Skeletal muscle cell (primary cell): ENCODE measurements at regions not wholly inside any gene's neighbourhood (a gene's known extent, or its start where the extent isn't known, plus 50 kb on each side); places are given as distances from the start of the nearest gene placed in this dataset.

Source experiments
- DNase-seq: peaks from one replicate; pipeline ENCODE4 v3.0.0-alpha.2; 2010; ENCODE audit warnings: low read depth
- H3K4me3 ChIP-seq: 2 replicates; pipeline ENCODE4 v1.5.1; 2011; ENCODE audit warnings: low read depth, mild to moderate bottlenecking, control low read depth, low read length, moderate library complexity

- DNase-seq: no peak
- H3K4me3 ChIP-seq: no peak overlapping the region
Observed at GRCh38 chr11:91247009-91247735, 977.4 kb upstream of the FAT3 start.

- DNase-seq: no peak
- no peak overlapping the region for H3K4me3 ChIP-seq
Observed at GRCh38 chr11:91244912-91245311, 979.7 kb upstream of the FAT3 start.

- peak; percentile 67 for DNase-seq
Observed at GRCh38 chr11:91243630-91244029, 981.0 kb upstream of the FAT3 start.

GRCh38 chr11:91243051-91243450 lies 981.6 kb upstream of the FAT3 start:
- H3K4me3 ChIP-seq: no peak overlapping the region
- no peak for DNase-seq

More at GRCh38 chr11:91243630-91244029, 981.0 kb upstream of the FAT3 start:
- no peak overlapping the region for H3K4me3 ChIP-seq

GRCh38 chr11:91241226-91241625 lies 983.4 kb upstream of the FAT3 start:
- DNase-seq: no peak
- no peak overlapping the region for H3K4me3 ChIP-seq

- H3K4me3 ChIP-seq: no peak overlapping the region
- no peak for DNase-seq
Observed at GRCh38 chr11:91239359-91239758, 985.3 kb upstream of the FAT3 start.

DNA sequence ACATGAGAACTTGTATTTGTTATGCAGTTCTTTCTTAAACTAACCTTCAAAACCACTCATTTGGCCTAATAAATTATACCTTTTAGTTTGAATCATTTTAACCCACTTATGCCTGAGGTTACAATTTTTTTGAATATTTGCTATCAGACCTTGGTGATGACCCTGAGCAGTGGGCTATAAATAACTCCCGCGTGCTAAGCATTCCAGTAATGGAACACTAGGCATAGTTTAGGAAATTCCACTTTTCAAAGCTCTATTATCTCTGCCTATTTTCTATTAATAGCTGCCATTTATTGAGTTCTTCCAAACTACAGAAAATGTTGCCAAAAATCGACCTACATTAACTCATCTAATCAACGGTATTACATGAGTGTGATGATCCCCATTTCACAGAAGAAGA lies 993.4 kb upstream of the FAT3 start:
- DNase-seq: no peak
- H3K4me3 ChIP-seq: no peak overlapping the region

DNA sequence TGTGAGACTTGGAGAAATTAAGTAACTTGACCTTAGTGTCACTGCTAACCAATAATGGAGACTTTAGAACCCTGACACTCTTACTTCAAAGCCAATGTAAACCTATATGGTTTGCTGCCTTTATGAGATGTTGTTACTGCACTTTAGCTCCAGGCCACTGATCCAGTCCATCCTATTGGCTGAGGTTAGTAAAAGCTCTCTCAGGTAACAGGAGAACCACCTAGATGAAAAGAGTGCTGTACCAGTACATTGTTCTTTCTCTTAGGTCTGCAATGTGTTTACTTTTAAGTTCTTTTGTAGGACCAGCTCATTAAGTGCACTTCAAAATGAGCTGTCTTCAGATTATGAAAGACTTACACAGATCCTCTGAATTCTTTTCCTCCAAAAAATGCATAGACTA lies 994.0 kb upstream of the FAT3 start:
- no peak for DNase-seq
- no peak overlapping the region for H3K4me3 ChIP-seq

DNA sequence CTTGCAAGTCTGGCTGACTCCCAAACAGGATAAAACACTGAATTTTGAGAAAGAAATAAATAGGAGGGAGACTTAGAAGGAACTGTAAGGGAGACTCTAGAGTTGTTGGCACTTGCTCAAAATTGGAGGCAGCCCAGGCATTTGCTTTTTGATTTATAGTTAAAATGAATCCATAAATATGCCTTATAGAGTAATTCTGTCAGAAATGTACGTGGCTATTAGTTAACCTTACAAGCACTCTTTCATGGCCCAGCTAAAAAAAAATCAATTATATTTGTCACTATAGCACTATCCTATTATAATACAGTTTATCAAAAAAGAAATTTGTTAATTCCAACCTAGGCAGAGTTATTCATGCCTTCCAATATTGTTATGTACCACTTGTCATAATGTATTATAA lies 1000.0 kb upstream of the CHORDC1 start:
- no peak overlapping the region for H3K4me3 ChIP-seq

DNA sequence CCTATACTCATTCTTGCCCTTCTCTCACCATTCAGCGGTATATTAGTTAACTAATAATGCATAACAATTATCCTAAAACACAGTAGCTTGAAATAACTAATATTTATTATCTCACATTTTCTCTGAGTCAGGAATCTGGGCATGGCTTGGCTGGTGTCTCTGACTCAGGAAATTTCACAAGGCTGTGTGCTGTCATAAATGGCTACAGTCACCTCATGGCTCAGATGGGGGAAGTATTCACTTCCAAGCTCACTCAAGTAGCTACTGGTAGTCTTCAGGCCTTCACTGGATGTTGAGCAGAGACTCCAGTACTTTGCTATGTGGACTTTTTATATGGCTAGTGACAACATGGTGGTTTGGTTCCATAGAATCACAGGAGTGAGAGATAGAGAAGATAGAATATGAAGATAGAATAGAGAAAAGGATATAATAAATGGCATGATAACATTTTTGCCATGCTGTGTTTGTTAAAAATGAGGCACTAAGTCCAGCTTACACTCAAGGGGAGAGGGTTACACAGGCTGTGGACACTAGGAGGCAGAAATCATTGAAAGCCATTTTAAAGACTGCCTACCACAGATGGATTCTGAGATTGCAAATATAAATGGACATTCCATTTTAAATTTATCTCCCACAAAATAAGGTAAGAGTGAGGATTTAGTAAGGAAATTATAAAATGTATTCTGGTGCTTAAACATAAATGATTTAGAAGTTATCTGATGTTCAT lies 997.8 kb upstream of the CHORDC1 start:
- no peak overlapping the region for H3K4me3 ChIP-seq
- DNase-seq: peak; percentile 61

More for the DNA sequence above, 1000.0 kb upstream of the CHORDC1 start:
- no peak for DNase-seq

DNA sequence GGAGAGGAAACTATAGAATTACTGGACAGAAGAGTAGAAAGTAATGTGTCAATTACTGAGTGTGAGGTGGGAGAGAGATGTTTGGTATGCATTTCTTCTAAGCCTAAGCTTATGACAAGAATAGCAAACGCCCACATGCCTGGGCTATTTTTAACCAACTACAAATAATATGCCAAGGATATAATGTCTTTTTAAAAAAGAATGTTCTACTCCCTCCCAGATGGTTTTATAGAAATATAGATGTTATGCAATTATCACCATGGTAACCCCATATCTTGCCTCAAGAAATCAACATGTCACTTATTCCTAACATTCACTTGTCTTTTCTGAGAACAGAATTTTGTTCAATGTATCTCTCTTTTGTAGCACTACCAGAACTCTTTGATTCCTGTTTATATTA lies 996.7 kb upstream of the CHORDC1 start:
- H3K4me3 ChIP-seq: no peak overlapping the region
- peak; percentile 36 for DNase-seq

GRCh38 chr11:91209751-91210150 lies 986.9 kb upstream of the CHORDC1 start:
- no peak for DNase-seq

GRCh38 chr11:91209306-91209705 lies 986.5 kb upstream of the CHORDC1 start:
- no peak for DNase-seq
- H3K4me3 ChIP-seq: no peak overlapping the region

More at GRCh38 chr11:91209751-91210150, 986.9 kb upstream of the CHORDC1 start:
- H3K4me3 ChIP-seq: no peak overlapping the region

- DNase-seq: peak; percentile 88
- H3K4me3 ChIP-seq: no peak overlapping the region
Observed at GRCh38 chr11:91199866-91200265, 977.0 kb upstream of the CHORDC1 start.

GRCh38 chr11:91194546-91194945 lies 971.7 kb upstream of the CHORDC1 start:
- DNase-seq: no peak
- no peak overlapping the region for H3K4me3 ChIP-seq

- no peak overlapping the region for H3K4me3 ChIP-seq
- DNase-seq: no peak
Observed at GRCh38 chr11:91188484-91188883, 965.6 kb upstream of the CHORDC1 start.

- DNase-seq: no peak
- no peak overlapping the region for H3K4me3 ChIP-seq
Observed at GRCh38 chr11:91187314-91187713, 964.5 kb upstream of the CHORDC1 start.

DNA sequence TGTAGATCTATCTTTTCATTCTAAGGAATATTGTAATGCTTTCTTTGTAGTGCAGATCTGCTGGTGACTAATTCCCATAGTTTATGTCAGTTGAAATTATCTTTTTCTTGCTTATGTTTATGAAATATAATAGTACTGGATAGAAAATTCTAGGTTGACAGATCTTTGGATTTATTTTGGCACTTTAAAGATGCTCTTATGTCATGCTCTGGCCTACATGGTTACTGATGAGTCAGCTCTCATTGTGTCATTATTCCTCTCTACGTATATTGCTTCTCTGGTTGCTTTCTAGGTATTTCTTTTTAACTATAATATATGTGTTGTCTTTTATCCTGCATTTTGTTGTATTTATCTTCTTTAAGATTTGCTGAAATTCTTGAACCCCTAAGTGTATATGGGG lies 955.5 kb upstream of the CHORDC1 start:
- H3K4me3 ChIP-seq: no peak overlapping the region
- DNase-seq: no peak

DNA sequence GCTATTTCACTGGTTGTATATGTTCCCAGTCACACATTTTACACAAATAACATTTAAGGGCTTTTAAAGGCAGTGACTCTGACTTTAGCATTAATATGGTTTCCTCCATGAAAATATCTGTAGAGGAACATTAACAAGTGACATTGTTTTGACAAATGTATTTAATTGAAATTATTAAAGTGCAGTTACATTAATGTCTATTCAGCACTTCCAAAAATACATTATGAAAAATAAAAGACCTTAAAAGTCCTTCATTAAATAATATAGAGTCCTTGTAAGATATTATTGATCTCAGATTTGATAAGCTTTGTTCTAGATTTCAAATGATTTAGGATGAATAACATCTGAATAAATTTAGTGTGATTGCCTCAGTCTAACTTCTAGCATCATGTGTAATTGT lies 951.9 kb upstream of the CHORDC1 start:
- H3K4me3 ChIP-seq: no peak overlapping the region
- DNase-seq: no peak

DNA sequence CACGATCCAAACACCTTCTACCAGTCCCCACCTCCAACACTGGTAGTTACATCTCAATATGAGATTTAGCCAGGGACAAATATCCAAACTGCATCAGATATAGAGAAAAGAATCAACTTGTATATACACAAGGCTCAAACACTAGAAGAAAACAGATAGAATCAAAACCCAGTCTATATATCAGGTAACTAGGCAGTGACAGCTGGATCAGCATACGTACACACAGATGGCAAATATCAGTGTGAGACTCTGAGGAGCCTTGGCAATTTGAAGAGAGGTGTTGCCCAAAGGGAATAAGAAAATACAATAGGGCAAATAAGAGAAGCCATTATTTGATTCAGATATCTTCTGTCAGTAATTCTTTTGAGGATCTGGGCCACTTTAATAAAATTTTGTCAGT lies 951.3 kb upstream of the CHORDC1 start:
- DNase-seq: no peak
- no peak overlapping the region for H3K4me3 ChIP-seq

DNA sequence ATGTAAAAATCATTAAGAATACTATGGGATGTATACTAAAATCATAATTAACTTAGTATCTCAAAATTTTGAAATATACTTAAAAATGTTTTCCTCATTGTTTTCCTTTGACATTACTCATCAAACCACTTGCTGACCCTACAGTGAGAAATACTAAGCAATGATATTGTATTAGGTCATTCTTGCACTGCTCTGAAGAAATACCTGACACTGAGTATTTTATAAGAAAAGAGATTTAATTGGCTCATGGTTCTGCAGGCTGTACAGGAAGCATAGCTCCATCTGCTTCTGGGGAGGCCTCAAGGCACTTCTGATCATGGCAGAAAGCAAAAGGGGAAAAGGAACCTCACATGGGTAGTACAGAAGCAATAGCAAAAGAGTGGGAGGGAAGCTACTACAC lies 950.9 kb upstream of the CHORDC1 start:
- no peak for DNase-seq
- H3K4me3 ChIP-seq: no peak overlapping the region
